NB4 (cell line): ENCODE measurements at regions not wholly inside any gene's neighbourhood (a gene's known extent, or its start where the extent isn't known, plus 50 kb on each side); places are given as distances from the start of the nearest gene placed in this dataset.

Experiments
- DNase-seq: peaks from one replicate; pipeline ENCODE4 v3.0.0; 2010; ENCODE audit warnings: low read depth
- H3K4me3 ChIP-seq: one replicate; pipeline ENCODE4 v1.5.1; 2011; ENCODE audit warnings: mild to moderate bottlenecking, low read depth, low read length, moderate library complexity
- MAX ChIP-seq: IDR thresholded peaks from 2 replicates; pipeline ENCODE4 v1.6.1; 2011; ENCODE audit warnings: low read depth, low read length
- MYC ChIP-seq: IDR thresholded peaks from 2 replicates; pipeline ENCODE4 v1.6.1; 2011; ENCODE audit warnings: low read depth, low read length
- POLR2A ChIP-seq: IDR thresholded peaks from 2 replicates; pipeline ENCODE4 v1.6.1; 2011; ENCODE audit warnings: mild to moderate bottlenecking; ENCODE audit not compliant: insufficient read length; ENCODE audit errors: extremely low read depth
- TF ChIP-seq, protein P1 (sequence below): IDR thresholded peaks from one replicate; pipeline ENCODE4 v1.5.1; 2012; ENCODE audit warnings: low read depth, low read length

DNA sequence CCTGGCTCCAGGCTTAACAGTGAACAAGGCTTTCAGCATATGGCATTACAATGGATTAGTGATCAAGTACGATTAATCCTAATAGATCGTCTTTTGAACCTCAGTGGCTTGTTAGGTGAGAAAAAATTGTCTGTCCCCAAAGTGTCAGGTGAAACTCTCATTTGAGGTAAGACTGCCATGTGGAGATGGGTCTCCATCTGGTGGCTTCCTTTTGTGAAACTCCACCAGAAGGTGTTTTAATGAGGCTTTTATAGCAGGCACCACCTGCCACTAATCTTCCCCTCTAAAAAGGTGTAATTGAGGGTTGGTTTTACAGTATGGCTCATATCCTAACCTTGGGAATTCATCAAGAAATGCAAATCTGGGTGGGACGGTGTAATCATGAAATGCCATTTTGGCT lies 471.1 kb upstream of the MPDZ start:
- TF ChIP-seq MYC = no peak
- TF ChIP-seq, protein P1, sequence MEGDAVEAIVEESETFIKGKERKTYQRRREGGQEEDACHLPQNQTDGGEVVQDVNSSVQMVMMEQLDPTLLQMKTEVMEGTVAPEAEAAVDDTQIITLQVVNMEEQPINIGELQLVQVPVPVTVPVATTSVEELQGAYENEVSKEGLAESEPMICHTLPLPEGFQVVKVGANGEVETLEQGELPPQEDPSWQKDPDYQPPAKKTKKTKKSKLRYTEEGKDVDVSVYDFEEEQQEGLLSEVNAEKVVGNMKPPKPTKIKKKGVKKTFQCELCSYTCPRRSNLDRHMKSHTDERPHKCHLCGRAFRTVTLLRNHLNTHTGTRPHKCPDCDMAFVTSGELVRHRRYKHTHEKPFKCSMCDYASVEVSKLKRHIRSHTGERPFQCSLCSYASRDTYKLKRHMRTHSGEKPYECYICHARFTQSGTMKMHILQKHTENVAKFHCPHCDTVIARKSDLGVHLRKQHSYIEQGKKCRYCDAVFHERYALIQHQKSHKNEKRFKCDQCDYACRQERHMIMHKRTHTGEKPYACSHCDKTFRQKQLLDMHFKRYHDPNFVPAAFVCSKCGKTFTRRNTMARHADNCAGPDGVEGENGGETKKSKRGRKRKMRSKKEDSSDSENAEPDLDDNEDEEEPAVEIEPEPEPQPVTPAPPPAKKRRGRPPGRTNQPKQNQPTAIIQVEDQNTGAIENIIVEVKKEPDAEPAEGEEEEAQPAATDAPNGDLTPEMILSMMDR = no peak
- TF ChIP-seq POLR2A = no peak
- TF ChIP-seq MAX = no peak
- no peak for DNase-seq
- no peak overlapping the region for H3K4me3 ChIP-seq

- DNase-seq = no peak
Observed at GRCh38 chr9:13750061-13750460, 470.6 kb upstream of the MPDZ start.

DNA sequence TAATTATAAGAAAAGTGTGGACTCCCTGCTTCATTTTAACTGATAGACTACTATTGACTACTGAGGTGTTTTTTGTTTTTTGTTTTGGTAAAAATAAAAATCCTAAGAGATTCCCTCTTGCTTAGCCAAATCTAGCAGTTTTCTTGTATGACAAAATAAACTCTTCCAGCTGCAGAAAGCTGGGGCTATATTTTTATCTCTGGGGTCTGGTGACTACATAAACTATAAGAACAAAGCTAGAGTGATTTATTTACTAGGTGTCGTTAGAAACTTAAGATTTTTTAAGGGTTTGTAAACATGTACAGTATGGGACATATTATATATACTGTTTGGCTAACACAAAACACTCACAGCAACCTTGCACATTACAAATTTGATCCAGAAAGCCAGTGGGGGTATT lies 467.4 kb upstream of the MPDZ start:
- TF ChIP-seq, protein P1 = no peak
- TF ChIP-seq MYC = no peak
- no peak for TF ChIP-seq MAX
- TF ChIP-seq POLR2A = no peak
- DNase-seq = no peak
- H3K4me3 ChIP-seq = no peak overlapping the region

More at GRCh38 chr9:13750061-13750460, 470.6 kb upstream of the MPDZ start:
- no peak for TF ChIP-seq POLR2A
- TF ChIP-seq MYC = no peak
- no peak for TF ChIP-seq MAX
- TF ChIP-seq, protein P1 = no peak
- no peak overlapping the region for H3K4me3 ChIP-seq

DNA sequence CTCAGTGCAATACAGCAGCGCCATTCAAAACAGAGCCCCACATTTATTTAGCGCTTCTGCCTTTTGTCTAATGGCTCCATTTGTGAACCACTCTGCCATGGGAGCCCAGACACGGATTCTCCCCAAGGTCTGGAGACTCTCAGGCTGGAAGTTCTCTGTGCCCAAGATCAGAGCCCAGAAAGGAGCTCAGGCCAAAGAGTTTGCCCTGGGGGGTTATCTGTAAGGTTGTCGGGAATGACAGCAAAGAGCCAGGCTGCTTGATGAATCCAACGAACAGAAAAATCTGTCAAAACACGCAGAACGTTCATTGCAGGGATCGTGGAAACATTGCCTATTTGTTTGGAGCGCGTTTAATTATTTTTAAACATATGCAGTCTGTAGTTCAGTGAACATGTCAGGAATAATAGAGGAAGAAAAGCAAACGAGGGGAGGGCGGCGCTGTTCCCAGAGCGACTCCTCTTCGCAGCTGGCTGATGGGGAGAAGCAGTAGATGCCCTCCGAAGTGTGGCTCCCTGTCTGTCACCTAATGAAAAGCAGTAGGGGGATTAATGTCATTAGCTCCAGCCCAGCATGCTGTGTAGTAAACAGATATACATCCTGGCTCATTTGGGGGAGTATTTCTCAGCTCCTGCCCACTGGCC lies 464.9 kb upstream of the MPDZ start:
- no peak for DNase-seq
- no peak for TF ChIP-seq MAX
- TF ChIP-seq MYC = no peak
- TF ChIP-seq POLR2A = no peak
- TF ChIP-seq, protein P1 = no peak
- no peak overlapping the region for H3K4me3 ChIP-seq

DNA sequence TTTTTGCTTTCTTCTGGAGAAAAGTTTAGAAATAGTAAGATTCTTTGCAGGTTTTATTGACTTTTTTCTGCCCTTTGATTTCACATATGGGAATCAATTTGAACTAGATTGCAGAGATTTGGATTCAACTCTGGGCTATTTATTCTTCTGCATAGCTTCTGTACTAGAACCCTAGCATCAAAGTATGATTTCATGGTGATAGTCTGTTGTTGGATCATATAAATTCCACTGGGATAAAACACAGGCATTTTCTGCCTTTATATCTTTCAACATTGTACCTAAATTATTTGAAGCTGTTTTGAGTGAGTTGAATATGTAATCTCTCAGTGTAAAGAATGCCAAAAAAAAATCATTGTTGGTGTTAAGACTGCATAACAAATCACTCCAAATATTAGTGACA lies 458.4 kb upstream of the MPDZ start:
- TF ChIP-seq MAX (no peak), POLR2A (no peak), MYC (no peak)
- TF ChIP-seq, protein P1 = no peak
- H3K4me3 ChIP-seq = no peak overlapping the region
- no peak for DNase-seq

DNA sequence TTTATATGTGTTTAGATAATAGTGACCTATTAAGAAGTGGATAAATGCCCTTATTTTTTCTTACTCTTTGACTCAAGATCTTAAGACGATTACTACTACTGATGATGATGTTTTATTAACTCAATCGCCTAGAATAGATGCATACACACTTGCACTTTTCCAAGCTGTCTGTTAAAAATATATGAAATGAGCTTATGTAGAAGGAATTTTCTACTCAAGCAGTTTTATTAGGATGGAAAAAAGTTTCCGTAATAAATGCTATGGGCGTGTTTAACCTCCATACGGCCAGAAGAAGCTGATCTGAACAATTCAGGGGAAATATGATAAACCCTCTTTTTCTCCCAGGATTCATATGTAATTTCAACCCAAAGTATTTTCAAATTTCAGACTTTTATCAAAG lies 455.7 kb upstream of the MPDZ start:
- no peak for DNase-seq
- no peak overlapping the region for H3K4me3 ChIP-seq
- TF ChIP-seq MYC = no peak
- TF ChIP-seq, protein P1 = no peak
